ENCODE measurements at regions not wholly inside any gene's neighbourhood (a gene's known extent, or its start where the extent isn't known, plus 50 kb on each side); places are given as distances from the start of the nearest gene placed in this dataset.

DNA sequence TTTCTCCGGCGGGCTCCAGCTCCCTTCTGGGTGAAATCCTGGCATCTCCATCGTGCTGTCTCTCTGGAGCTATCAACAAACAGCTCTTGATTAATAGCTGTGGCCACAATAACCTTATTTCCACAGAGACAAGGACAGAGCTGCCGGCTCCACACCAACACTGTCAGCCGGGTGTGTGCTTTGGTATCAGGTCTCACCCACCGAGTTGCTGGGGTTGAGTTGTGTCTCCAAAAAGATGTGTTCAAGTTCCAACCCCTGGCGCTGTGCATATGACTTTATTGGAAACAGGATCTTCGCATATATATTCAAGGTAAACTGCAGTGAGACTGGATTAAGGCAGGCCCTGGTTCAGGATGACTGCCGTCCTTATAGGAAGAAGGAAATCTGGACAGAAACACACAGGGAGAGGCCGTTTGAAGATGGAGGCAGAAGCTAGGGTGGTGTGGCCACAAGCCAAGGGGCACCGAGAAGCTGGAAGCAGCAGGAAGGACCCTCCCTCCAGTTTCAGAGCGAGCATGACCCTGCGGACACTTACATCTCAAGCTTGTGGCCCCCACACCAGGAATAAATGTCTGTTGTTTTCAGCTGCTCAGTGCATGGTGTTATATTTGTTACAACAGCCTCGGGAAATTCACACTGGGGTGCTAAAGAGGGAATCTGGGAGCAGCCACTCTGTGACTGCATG lies 88.4 kb upstream of the TMPRSS2 start:
- no peak for TF ChIP-seq POLR2AphosphoS5 (IDR thresholded peaks at IDR 0.05; ENCODE audit: low read depth)
- TF ChIP-seq, protein P1, sequence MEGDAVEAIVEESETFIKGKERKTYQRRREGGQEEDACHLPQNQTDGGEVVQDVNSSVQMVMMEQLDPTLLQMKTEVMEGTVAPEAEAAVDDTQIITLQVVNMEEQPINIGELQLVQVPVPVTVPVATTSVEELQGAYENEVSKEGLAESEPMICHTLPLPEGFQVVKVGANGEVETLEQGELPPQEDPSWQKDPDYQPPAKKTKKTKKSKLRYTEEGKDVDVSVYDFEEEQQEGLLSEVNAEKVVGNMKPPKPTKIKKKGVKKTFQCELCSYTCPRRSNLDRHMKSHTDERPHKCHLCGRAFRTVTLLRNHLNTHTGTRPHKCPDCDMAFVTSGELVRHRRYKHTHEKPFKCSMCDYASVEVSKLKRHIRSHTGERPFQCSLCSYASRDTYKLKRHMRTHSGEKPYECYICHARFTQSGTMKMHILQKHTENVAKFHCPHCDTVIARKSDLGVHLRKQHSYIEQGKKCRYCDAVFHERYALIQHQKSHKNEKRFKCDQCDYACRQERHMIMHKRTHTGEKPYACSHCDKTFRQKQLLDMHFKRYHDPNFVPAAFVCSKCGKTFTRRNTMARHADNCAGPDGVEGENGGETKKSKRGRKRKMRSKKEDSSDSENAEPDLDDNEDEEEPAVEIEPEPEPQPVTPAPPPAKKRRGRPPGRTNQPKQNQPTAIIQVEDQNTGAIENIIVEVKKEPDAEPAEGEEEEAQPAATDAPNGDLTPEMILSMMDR (IDR thresholded peaks at IDR 0.05; ENCODE audit: insufficient read depth, low read length): no peak
- TF ChIP-seq, protein P2, sequence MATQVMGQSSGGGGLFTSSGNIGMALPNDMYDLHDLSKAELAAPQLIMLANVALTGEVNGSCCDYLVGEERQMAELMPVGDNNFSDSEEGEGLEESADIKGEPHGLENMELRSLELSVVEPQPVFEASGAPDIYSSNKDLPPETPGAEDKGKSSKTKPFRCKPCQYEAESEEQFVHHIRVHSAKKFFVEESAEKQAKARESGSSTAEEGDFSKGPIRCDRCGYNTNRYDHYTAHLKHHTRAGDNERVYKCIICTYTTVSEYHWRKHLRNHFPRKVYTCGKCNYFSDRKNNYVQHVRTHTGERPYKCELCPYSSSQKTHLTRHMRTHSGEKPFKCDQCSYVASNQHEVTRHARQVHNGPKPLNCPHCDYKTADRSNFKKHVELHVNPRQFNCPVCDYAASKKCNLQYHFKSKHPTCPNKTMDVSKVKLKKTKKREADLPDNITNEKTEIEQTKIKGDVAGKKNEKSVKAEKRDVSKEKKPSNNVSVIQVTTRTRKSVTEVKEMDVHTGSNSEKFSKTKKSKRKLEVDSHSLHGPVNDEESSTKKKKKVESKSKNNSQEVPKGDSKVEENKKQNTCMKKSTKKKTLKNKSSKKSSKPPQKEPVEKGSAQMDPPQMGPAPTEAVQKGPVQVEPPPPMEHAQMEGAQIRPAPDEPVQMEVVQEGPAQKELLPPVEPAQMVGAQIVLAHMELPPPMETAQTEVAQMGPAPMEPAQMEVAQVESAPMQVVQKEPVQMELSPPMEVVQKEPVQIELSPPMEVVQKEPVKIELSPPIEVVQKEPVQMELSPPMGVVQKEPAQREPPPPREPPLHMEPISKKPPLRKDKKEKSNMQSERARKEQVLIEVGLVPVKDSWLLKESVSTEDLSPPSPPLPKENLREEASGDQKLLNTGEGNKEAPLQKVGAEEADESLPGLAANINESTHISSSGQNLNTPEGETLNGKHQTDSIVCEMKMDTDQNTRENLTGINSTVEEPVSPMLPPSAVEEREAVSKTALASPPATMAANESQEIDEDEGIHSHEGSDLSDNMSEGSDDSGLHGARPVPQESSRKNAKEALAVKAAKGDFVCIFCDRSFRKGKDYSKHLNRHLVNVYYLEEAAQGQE (IDR thresholded peaks at IDR 0.05; ENCODE audit: insufficient replicate concordance, low read depth): no peak
- TF ChIP-seq SPI1 (IDR thresholded peaks at IDR 0.05; ENCODE audit: borderline replicate concordance, low read depth): no peak
